Glutamatergic neuron (in vitro differentiated cells): ENCODE measurements at regions not wholly inside any gene's neighbourhood (a gene's known extent, or its start where the extent isn't known, plus 50 kb on each side); places are given as distances from the start of the nearest gene placed in this dataset.

Source experiments
- DNase-seq: peaks from one replicate; pipeline ENCODE4 v3.0.0; 2022
- H3K27ac Mint-ChIP-seq: one replicate; pipeline ENCODE4 v1.8.0; 2020; ENCODE audit warnings: mild to moderate bottlenecking, mixed read lengths, inconsistent platforms; ENCODE audit not compliant: unreplicated experiment
- H3K27me3 Mint-ChIP-seq: one replicate; pipeline ENCODE4 v1.8.0; 2020; ENCODE audit warnings: mild to moderate bottlenecking, moderate library complexity, mixed read lengths, inconsistent platforms; ENCODE audit not compliant: unreplicated experiment
- H3K36me3 Mint-ChIP-seq: one replicate; pipeline ENCODE4 v1.8.0; 2020; ENCODE audit warnings: mild to moderate bottlenecking, mixed read lengths, inconsistent platforms; ENCODE audit not compliant: unreplicated experiment
- H3K4me1 Mint-ChIP-seq: one replicate; pipeline ENCODE4 v1.8.0; 2020; ENCODE audit warnings: mild to moderate bottlenecking, low read depth, mixed read lengths, inconsistent platforms; ENCODE audit not compliant: unreplicated experiment
- H3K4me3 Mint-ChIP-seq: one replicate; pipeline ENCODE4 v1.8.0; 2020; ENCODE audit warnings: mild to moderate bottlenecking, mixed read lengths, inconsistent platforms; ENCODE audit not compliant: unreplicated experiment
- H3K9me3 Mint-ChIP-seq: one replicate; pipeline ENCODE4 v1.8.0; 2020; ENCODE audit warnings: mild to moderate bottlenecking, moderate library complexity, mixed read lengths, inconsistent platforms; ENCODE audit not compliant: unreplicated experiment
- CTCF ChIP-seq: fragments of 200-600 bp; sonication (generic); IDR thresholded peaks from one replicate; pipeline ENCODE4 v1.5.0; 2021; ENCODE audit not compliant: partially characterized antibody, unreplicated experiment

GRCh38 chr15:29376590-29376989, 107.0 kb upstream of the NSMCE3 start:
- Mint-ChIP-seq H3K4me1 (peaks cover 25% of the 10 kb centered on the region), H3K36me3 (no peaks in the 10 kb centered on the region), H3K27me3 (peaks cover 3% of the 10 kb centered on the region), H3K4me3 (peak overlapping the region; percentile 44), H3K27ac (no peak overlapping the region), H3K9me3 (peaks cover 3% of the 10 kb centered on the region)
- TF ChIP-seq CTCF = no peak
- DNase-seq = no peak

- Mint-ChIP-seq H3K4me3 (no peak overlapping the region), H3K4me1 (no peaks in the 10 kb centered on the region), H3K27ac (no peak overlapping the region), H3K36me3 (peaks cover 17% of the 10 kb centered on the region), H3K9me3 (peaks cover 9% of the 10 kb centered on the region), H3K27me3 (no peaks in the 10 kb centered on the region)
- no peak for DNase-seq
- TF ChIP-seq CTCF = no peak
These were observed 99.6 kb upstream of the NSMCE3 start for GRCh38 chr15:29369261-29369660.

GRCh38 chr15:29364426-29365078, 94.9 kb upstream of the NSMCE3 start:
- Mint-ChIP-seq H3K27ac (no peak overlapping the region), H3K4me3 (no peak overlapping the region), H3K9me3 (peaks cover 14% of the 10 kb centered on the region), H3K36me3 (peaks cover 12% of the 10 kb centered on the region), H3K4me1 (no peaks in the 10 kb centered on the region), H3K27me3 (no peaks in the 10 kb centered on the region)
- peak; percentile 45 for TF ChIP-seq CTCF
- DNase-seq = peak; percentile 46

- Mint-ChIP-seq H3K9me3 (peaks cover 6% of the 10 kb centered on the region), H3K27me3 (no peaks in the 10 kb centered on the region), H3K36me3 (no peaks in the 10 kb centered on the region), H3K4me1 (no peaks in the 10 kb centered on the region), H3K27ac (no peak overlapping the region), H3K4me3 (no peak overlapping the region)
- DNase-seq = no peak
- TF ChIP-seq CTCF = no peak
These were observed 91.9 kb upstream of the NSMCE3 start for GRCh38 chr15:29361560-29361959.

- Mint-ChIP-seq H3K4me1 (no peaks in the 10 kb centered on the region), H3K4me3 (no peak overlapping the region), H3K9me3 (peaks cover 10% of the 10 kb centered on the region), H3K27me3 (no peaks in the 10 kb centered on the region), H3K27ac (no peak overlapping the region), H3K36me3 (no peaks in the 10 kb centered on the region)
- no peak for DNase-seq
- no peak for TF ChIP-seq CTCF
These were observed 90.5 kb upstream of the NSMCE3 start for GRCh38 chr15:29360152-29360551.
